AG04449 (cell line): ENCODE measurements at regions not wholly inside any gene's neighbourhood (a gene's known extent, or its start where the extent isn't known, plus 50 kb on each side); places are given as distances from the start of the nearest gene placed in this dataset.

Experiments
- CTCF ChIA-PET: fragments of 350-600 bp; formaldehyde crosslinking; extraction: SDS; loops from one replicate; lab custom pipeline; 2021; ENCODE audit warnings: antibody characterized with exemption; lab: Yijun Ruan, JAX
- POLR2A ChIA-PET: fragments of 400-600, 350-600 bp; formaldehyde crosslinking; extraction: SDS; loops from one replicate; lab custom pipeline; 2020; ENCODE audit warnings: antibody characterized with exemption, inconsistent platforms; lab: Yijun Ruan, JAX
- DNase-seq: peaks from one replicate; pipeline ENCODE4 v3.0.0-alpha.2; 2010; ENCODE audit warnings: low read depth, low spot score
- H3K4me3 ChIP-seq: 2 replicates; pipeline ENCODE4 v1.5.1; 2011; ENCODE audit warnings: low read depth, mild to moderate bottlenecking, control low read depth, low read length
- CTCF ChIP-seq: IDR thresholded peaks from one replicate; pipeline ENCODE4 v1.5.1; 2011; ENCODE audit warnings: mild to moderate bottlenecking, moderate library complexity, low read length, control low read depth, inconsistent platforms; ENCODE audit not compliant: insufficient read depth; ENCODE audit errors: missing control alignments

GRCh38 chr18:78704971-78705461 is 274.6 kb upstream of the SALL3 start:
- ChIA-PET POLR2A (no interaction called here), CTCF (no interaction called here)
- TF ChIP-seq CTCF, result no peak
- no peak for DNase-seq
- no peak overlapping the region for H3K4me3 ChIP-seq

GRCh38 chr18:78709261-78709809 is 270.3 kb upstream of the SALL3 start:
- no peak for TF ChIP-seq CTCF
- no peak for DNase-seq
- ChIA-PET POLR2A (no interaction called here), CTCF (no interaction called here)
- no peak overlapping the region for H3K4me3 ChIP-seq

- H3K4me3 ChIP-seq, result no peak overlapping the region
- no peak for TF ChIP-seq CTCF
- ChIA-PET POLR2A (no interaction called here), CTCF (no interaction called here)
- no peak for DNase-seq
These were observed 268.3 kb upstream of the SALL3 start for GRCh38 chr18:78711316-78711715.

GRCh38 chr18:78711971-78712370 is 267.6 kb upstream of the SALL3 start:
- POLR2A ChIA-PET, result no interaction called here
- no peak for DNase-seq
- no peak overlapping the region for H3K4me3 ChIP-seq

GRCh38 chr18:78713069-78713468 is 266.5 kb upstream of the SALL3 start:
- H3K4me3 ChIP-seq, result no peak overlapping the region
- ChIA-PET POLR2A (no interaction called here), CTCF (no interaction called here)
- no peak for TF ChIP-seq CTCF
- no peak for DNase-seq

More at GRCh38 chr18:78711971-78712370, 267.6 kb upstream of the SALL3 start:
- CTCF ChIA-PET, result no interaction called here
- no peak for TF ChIP-seq CTCF

GRCh38 chr18:78713726-78714125 is 265.9 kb upstream of the SALL3 start:
- ChIA-PET CTCF (no interaction called here), POLR2A (no interaction called here)
- TF ChIP-seq CTCF, result no peak
- no peak for DNase-seq
- H3K4me3 ChIP-seq, result no peak overlapping the region
